GM21717 (cell line): ENCODE measurements at regions not wholly inside any gene's neighbourhood (a gene's known extent, or its start where the extent isn't known, plus 50 kb on each side); places are given as distances from the start of the nearest gene placed in this dataset.
"Not testable (repeated sequence)": the region's sequence is repeated elsewhere in the genome, so short reads cannot be mapped to it uniquely, and the experiment has no call there.

Experiments used
- ATAC-seq: cut with Tn5 transposase; IDR thresholded peaks from one replicate; pipeline ENCODE4 v1.9.1; 2021; ENCODE audit warnings: mild to moderate bottlenecking, moderate library complexity; ENCODE audit not compliant: unreplicated experiment

GRCh38 chr16:73427164-73427563 lies 379.2 kb upstream of the ZFHX3 start:
- no peak for ATAC-seq

- no peak for ATAC-seq
These were observed 378.7 kb upstream of the ZFHX3 start for GRCh38 chr16:73426433-73427160.

GRCh38 chr16:73420676-73421075 lies 372.7 kb upstream of the ZFHX3 start:
- ATAC-seq = no peak

GRCh38 chr16:73420244-73420643 lies 372.3 kb upstream of the ZFHX3 start:
- no peak for ATAC-seq

GRCh38 chr16:73418691-73419090 lies 370.8 kb upstream of the ZFHX3 start:
- no peak for ATAC-seq

GRCh38 chr16:73418051-73418450 lies 370.1 kb upstream of the ZFHX3 start:
- no peak for ATAC-seq

- ATAC-seq = no peak
These were observed 367.4 kb upstream of the ZFHX3 start for GRCh38 chr16:73415286-73415685.

- no peak for ATAC-seq
These were observed 366.7 kb upstream of the ZFHX3 start for GRCh38 chr16:73414638-73415037.

- no peak for ATAC-seq
These were observed 365.9 kb upstream of the ZFHX3 start for GRCh38 chr16:73413830-73414190.

GRCh38 chr16:73413091-73413829 lies 365.3 kb upstream of the ZFHX3 start:
- no peak for ATAC-seq

GRCh38 chr16:73412416-73412815 lies 364.5 kb upstream of the ZFHX3 start:
- no peak for ATAC-seq

GRCh38 chr16:73408716-73409115 lies 360.8 kb upstream of the ZFHX3 start:
- no peak for ATAC-seq

- no peak for ATAC-seq
These were observed 360.4 kb upstream of the ZFHX3 start for GRCh38 chr16:73408311-73408710.

- no peak for ATAC-seq
These were observed 357.9 kb upstream of the ZFHX3 start for GRCh38 chr16:73405851-73406250.

- no peak for ATAC-seq
These were observed 356.1 kb upstream of the ZFHX3 start for GRCh38 chr16:73404001-73404400.

- no peak for ATAC-seq
These were observed 355.4 kb upstream of the ZFHX3 start for GRCh38 chr16:73403291-73403690.

- ATAC-seq = no peak
These were observed 353.0 kb upstream of the ZFHX3 start for GRCh38 chr16:73400951-73401350.

- no peak for ATAC-seq
These were observed 352.1 kb upstream of the ZFHX3 start for GRCh38 chr16:73399997-73400396.

GRCh38 chr16:73399486-73399885 lies 351.6 kb upstream of the ZFHX3 start:
- no peak for ATAC-seq

- not testable (repeated sequence) for ATAC-seq
These were observed 350.7 kb upstream of the ZFHX3 start for GRCh38 chr16:73398604-73399003.

- no peak for ATAC-seq
These were observed 348.6 kb upstream of the ZFHX3 start for GRCh38 chr16:73396556-73396955.

GRCh38 chr16:73390936-73391335 lies 343.0 kb upstream of the ZFHX3 start:
- no peak for ATAC-seq

- ATAC-seq = no peak
These were observed 342.6 kb upstream of the ZFHX3 start for GRCh38 chr16:73390491-73390890.
